ENCODE measurements at regions not wholly inside any gene's neighbourhood (a gene's known extent, or its start where the extent isn't known, plus 50 kb on each side); places are given as distances from the start of the nearest gene placed in this dataset.

DNA sequence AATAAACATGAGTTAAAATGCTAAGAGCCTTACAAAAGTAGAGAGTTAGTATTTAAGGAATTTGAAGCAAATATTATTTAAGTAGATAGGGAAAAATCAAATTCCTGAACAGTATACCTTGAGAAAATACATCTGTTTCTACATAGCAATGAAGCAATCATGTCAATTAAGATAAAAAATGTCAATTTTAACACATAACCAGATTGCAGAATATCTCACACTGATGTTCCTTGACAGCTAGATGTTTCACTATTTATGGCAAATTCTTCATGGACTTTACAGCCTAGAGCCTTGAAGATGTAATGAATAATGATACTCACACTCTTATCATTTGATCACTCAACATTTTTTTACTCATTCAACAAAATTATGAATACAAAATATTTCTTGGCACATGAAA lies 708.2 kb upstream of the PTPRD start:
- Histone ChIP-seq H3K4me1 (ENCODE audit: control insufficient read depth in 2 of 3, insufficient read depth in 2 of 3, low read depth in 1 of 3, low read length in 3 of 3) (no peaks in the 10 kb centered on the region), H3K27ac (ENCODE audit: low read depth in 2 of 2, low read length in 2 of 2) (no peak overlapping the region), H3K27me3 (ENCODE audit: control insufficient read depth, insufficient read depth, low read length) (no peaks in the 10 kb centered on the region), H3K9me3 (ENCODE audit: control insufficient read depth in 2 of 3, insufficient read depth in 1 of 3, low read length in 3 of 3) (no peaks in the 10 kb centered on the region), H3K9ac (ENCODE audit: low read length in 3 of 3) (no peak overlapping the region), H3K4me3 (ENCODE audit: low read length in 3 of 3) (no peak overlapping the region), H3K36me3 (ENCODE audit: control insufficient read depth in 2 of 3, insufficient read depth in 3 of 3, low read length in 3 of 3) (no peaks in the 10 kb centered on the region)
- no peak for FAIRE-seq
- no peak for DNase-seq
- intact Hi-C loops (cut with DNase I): no loop called here
- TF ChIP-seq, protein P1, sequence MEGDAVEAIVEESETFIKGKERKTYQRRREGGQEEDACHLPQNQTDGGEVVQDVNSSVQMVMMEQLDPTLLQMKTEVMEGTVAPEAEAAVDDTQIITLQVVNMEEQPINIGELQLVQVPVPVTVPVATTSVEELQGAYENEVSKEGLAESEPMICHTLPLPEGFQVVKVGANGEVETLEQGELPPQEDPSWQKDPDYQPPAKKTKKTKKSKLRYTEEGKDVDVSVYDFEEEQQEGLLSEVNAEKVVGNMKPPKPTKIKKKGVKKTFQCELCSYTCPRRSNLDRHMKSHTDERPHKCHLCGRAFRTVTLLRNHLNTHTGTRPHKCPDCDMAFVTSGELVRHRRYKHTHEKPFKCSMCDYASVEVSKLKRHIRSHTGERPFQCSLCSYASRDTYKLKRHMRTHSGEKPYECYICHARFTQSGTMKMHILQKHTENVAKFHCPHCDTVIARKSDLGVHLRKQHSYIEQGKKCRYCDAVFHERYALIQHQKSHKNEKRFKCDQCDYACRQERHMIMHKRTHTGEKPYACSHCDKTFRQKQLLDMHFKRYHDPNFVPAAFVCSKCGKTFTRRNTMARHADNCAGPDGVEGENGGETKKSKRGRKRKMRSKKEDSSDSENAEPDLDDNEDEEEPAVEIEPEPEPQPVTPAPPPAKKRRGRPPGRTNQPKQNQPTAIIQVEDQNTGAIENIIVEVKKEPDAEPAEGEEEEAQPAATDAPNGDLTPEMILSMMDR (IDR thresholded peaks at IDR 0.05; ENCODE audit: borderline replicate concordance, extremely low read depth, insufficient read depth): no peak

GRCh38 chr9:11323457-11323856 lies 710.7 kb upstream of the PTPRD start:
- Histone ChIP-seq H3K4me3 (ENCODE audit: low read length in 3 of 3) (no peak overlapping the region), H3K27me3 (ENCODE audit: control insufficient read depth, insufficient read depth, low read length) (no peaks in the 10 kb centered on the region), H3K9me3 (ENCODE audit: control insufficient read depth in 2 of 3, insufficient read depth in 1 of 3, low read length in 3 of 3) (no peaks in the 10 kb centered on the region), H3K4me1 (ENCODE audit: control insufficient read depth in 2 of 3, insufficient read depth in 2 of 3, low read depth in 1 of 3, low read length in 3 of 3) (no peaks in the 10 kb centered on the region), H3K36me3 (ENCODE audit: control insufficient read depth in 2 of 3, insufficient read depth in 3 of 3, low read length in 3 of 3) (no peaks in the 10 kb centered on the region), H3K27ac (ENCODE audit: low read depth in 2 of 2, low read length in 2 of 2) (no peak overlapping the region), H3K9ac (ENCODE audit: low read length in 3 of 3) (no peak overlapping the region)
- intact Hi-C loops (cut with DNase I): no loop called here
- TF ChIP-seq, protein P1 (IDR thresholded peaks at IDR 0.05; ENCODE audit: borderline replicate concordance, extremely low read depth, insufficient read depth): no peak
- FAIRE-seq: no peak
- no peak for DNase-seq

- Histone ChIP-seq H3K4me1 (ENCODE audit: control insufficient read depth in 2 of 3, insufficient read depth in 2 of 3, low read depth in 1 of 3, low read length in 3 of 3) (no peaks in the 10 kb centered on the region), H3K27ac (ENCODE audit: low read depth in 2 of 2, low read length in 2 of 2) (no peak overlapping the region), H3K9ac (ENCODE audit: low read length in 3 of 3) (no peak overlapping the region), H3K9me3 (ENCODE audit: control insufficient read depth in 2 of 3, insufficient read depth in 1 of 3, low read length in 3 of 3) (no peaks in the 10 kb centered on the region), H3K4me3 (ENCODE audit: low read length in 3 of 3) (no peak overlapping the region), H3K36me3 (ENCODE audit: control insufficient read depth in 2 of 3, insufficient read depth in 3 of 3, low read length in 3 of 3) (no peaks in the 10 kb centered on the region), H3K27me3 (ENCODE audit: control insufficient read depth, insufficient read depth, low read length) (no peaks in the 10 kb centered on the region)
- DNase-seq (no peak), FAIRE-seq (no peak)
- TF ChIP-seq, protein P1 (IDR thresholded peaks at IDR 0.05; ENCODE audit: borderline replicate concordance, extremely low read depth, insufficient read depth): no peak
- intact Hi-C loops (cut with DNase I): no loop called here
These were observed 713.4 kb upstream of the PTPRD start for GRCh38 chr9:11326231-11326630.

GRCh38 chr9:11328326-11328725 lies 715.5 kb upstream of the PTPRD start:
- intact Hi-C loops (cut with DNase I): no loop called here
- no peaks in the 10 kb centered on the region for H3K4me1 ChIP-seq (ENCODE audit: control insufficient read depth in 2 of 3, insufficient read depth in 2 of 3, low read depth in 1 of 3, low read length in 3 of 3)
- no peaks in the 10 kb centered on the region for H3K36me3 ChIP-seq (ENCODE audit: control insufficient read depth in 2 of 3, insufficient read depth in 3 of 3, low read length in 3 of 3)
- H3K9me3 ChIP-seq (ENCODE audit: control insufficient read depth in 2 of 3, insufficient read depth in 1 of 3, low read length in 3 of 3): no peaks in the 10 kb centered on the region
- no peak overlapping the region for H3K4me3 ChIP-seq (ENCODE audit: low read length in 3 of 3)
- TF ChIP-seq, protein P1 (IDR thresholded peaks at IDR 0.05; ENCODE audit: borderline replicate concordance, extremely low read depth, insufficient read depth): no peak
- FAIRE-seq (no peak), DNase-seq (no peak)
- H3K9ac ChIP-seq (ENCODE audit: low read length in 3 of 3): no peak overlapping the region
- no peaks in the 10 kb centered on the region for H3K27me3 ChIP-seq (ENCODE audit: control insufficient read depth, insufficient read depth, low read length)
- no peak overlapping the region for H3K27ac ChIP-seq (ENCODE audit: low read depth in 2 of 2, low read length in 2 of 2)

Measured in kidney (tissue), 13 donors.